SK-N-SH treated with all-trans-retinoic acid at 6 μM for 48 hours (cell line): ENCODE measurements at regions not wholly inside any gene's neighbourhood (a gene's known extent, or its start where the extent isn't known, plus 50 kb on each side); places are given as distances from the start of the nearest gene placed in this dataset.
"Not testable (repeated sequence)": the region's sequence is repeated elsewhere in the genome, so short reads cannot be mapped to it uniquely, and the experiment has no call there.

ENCODE experiments used
- ATAC-seq: fragments of 200-7000 bp; cut with Tn5 transposase; 3 replicates; pipeline ENCODE4 v1.9.1; 2020; ENCODE audit warnings: mild to moderate bottlenecking, moderate library complexity
- ARNTL ChIP-seq: fragments of 450-650 bp; formaldehyde crosslinking; IDR thresholded peaks from 2 replicates; pipeline ENCODE4 v1.5.0; 2020; ENCODE audit warnings: low read depth, mild to moderate bottlenecking, moderate library complexity, borderline replicate concordance
- CSDC2 ChIP-seq: fragments of 250-450 bp; sonication (Bioruptor Pico); IDR thresholded peaks from 2 replicates; pipeline ENCODE4 v1.5.0; 2020; ENCODE audit warnings: mild to moderate bottlenecking, moderate library complexity
- ESRRG ChIP-seq: fragments of 250-450 bp; sonication (Bioruptor Pico); IDR thresholded peaks from 2 replicates; pipeline ENCODE4 v1.6.1; 2021; ENCODE audit warnings: mild to moderate bottlenecking
- ISL1 ChIP-seq: fragments of 250-450 bp; sonication (Bioruptor Pico); IDR thresholded peaks from 2 replicates; pipeline ENCODE4 v2.1.2; 2022; ENCODE audit warnings: mild to moderate bottlenecking, moderate library complexity
- PPARA ChIP-seq: fragments of 250-450 bp; sonication (Bioruptor Pico); IDR thresholded peaks from 2 replicates; pipeline ENCODE4 v1.5.0; 2020; ENCODE audit warnings: mild to moderate bottlenecking, borderline replicate concordance
- RARB ChIP-seq: fragments of 250-450 bp; sonication (Bioruptor Pico); IDR thresholded peaks from 2 replicates; pipeline ENCODE4 v1.8.0; 2021; ENCODE audit warnings: mild to moderate bottlenecking, moderate library complexity
- SNAI2 ChIP-seq: fragments of 250-450 bp; sonication (Bioruptor Pico); IDR thresholded peaks from 2 replicates; pipeline ENCODE4 v1.5.0; 2020; ENCODE audit warnings: mild to moderate bottlenecking, moderate library complexity
- TCF4 ChIP-seq: fragments of 250-450 bp; sonication (Bioruptor Pico); IDR thresholded peaks from 2 replicates; pipeline ENCODE4 v1.8.0; 2021; ENCODE audit warnings: mild to moderate bottlenecking, moderate library complexity, borderline replicate concordance
- TOX ChIP-seq: fragments of 250-450 bp; sonication (Bioruptor Pico); IDR thresholded peaks from 2 replicates; pipeline ENCODE4 v1.8.0; 2021; ENCODE audit warnings: mild to moderate bottlenecking, moderate library complexity, borderline replicate concordance
- ZFP3 ChIP-seq: fragments of 250-450 bp; sonication (Bioruptor Pico); IDR thresholded peaks from 2 replicates; pipeline ENCODE4 v1.5.0; 2020; ENCODE audit warnings: mild to moderate bottlenecking, moderate library complexity
- ZNF565 ChIP-seq: fragments of 450-650 bp; formaldehyde crosslinking; conservative IDR thresholded peaks from 2 replicates; pipeline ENCODE4 v1.5.0; 2020; ENCODE audit warnings: low read depth, mild to moderate bottlenecking, moderate library complexity
- ZNF8 ChIP-seq: fragments of 450-650 bp; formaldehyde crosslinking; IDR thresholded peaks from 2 replicates; pipeline ENCODE4 v1.5.0; 2020; ENCODE audit warnings: mild to moderate bottlenecking, moderate library complexity
- TF ChIP-seq, protein P1 (sequence below): fragments of 250-450 bp; sonication (Bioruptor Pico); IDR thresholded peaks from 2 replicates; pipeline ENCODE4 v1.5.0; 2020; ENCODE audit warnings: mild to moderate bottlenecking, moderate library complexity
- TF ChIP-seq, protein P2 (sequence below): fragments of 250-450 bp; sonication (Bioruptor Pico); IDR thresholded peaks from 2 replicates; pipeline ENCODE4 v1.5.1; 2021; ENCODE audit warnings: mild to moderate bottlenecking, moderate library complexity
- TF ChIP-seq, protein P3 (sequence below): fragments of 250-450 bp; sonication (Bioruptor Pico); IDR thresholded peaks from 2 replicates; pipeline ENCODE4 v1.8.0; 2021; ENCODE audit warnings: low read depth, mild to moderate bottlenecking, moderate library complexity, borderline replicate concordance
- TF ChIP-seq, protein P4 (sequence below): fragments of 250-450 bp; sonication (Bioruptor Pico); IDR thresholded peaks from 2 replicates; pipeline ENCODE4 v1.8.0; 2020; ENCODE audit warnings: mild to moderate bottlenecking, moderate library complexity, borderline replicate concordance

DNA sequence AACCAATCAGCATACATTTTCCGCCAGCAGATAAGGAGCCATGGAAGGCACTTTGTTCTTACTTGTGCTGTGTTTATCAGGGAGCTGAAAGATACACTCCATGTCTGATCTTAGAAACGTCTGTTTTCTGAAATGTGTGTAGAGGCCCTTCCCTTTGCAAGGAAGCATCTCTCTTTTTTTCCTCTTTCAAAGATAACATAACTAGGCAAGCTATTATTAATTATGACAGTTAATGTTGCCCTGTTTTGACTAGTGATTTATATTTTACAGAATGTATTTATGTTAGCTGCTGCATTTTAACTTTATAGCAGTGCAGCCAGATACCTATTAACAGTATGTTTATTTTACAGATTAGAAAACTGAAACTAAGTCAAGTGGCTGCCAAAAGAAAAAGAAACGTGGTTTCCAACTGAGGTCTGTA is 683.2 kb upstream of the IGFBP3 start:
- TF ChIP-seq, protein P1, sequence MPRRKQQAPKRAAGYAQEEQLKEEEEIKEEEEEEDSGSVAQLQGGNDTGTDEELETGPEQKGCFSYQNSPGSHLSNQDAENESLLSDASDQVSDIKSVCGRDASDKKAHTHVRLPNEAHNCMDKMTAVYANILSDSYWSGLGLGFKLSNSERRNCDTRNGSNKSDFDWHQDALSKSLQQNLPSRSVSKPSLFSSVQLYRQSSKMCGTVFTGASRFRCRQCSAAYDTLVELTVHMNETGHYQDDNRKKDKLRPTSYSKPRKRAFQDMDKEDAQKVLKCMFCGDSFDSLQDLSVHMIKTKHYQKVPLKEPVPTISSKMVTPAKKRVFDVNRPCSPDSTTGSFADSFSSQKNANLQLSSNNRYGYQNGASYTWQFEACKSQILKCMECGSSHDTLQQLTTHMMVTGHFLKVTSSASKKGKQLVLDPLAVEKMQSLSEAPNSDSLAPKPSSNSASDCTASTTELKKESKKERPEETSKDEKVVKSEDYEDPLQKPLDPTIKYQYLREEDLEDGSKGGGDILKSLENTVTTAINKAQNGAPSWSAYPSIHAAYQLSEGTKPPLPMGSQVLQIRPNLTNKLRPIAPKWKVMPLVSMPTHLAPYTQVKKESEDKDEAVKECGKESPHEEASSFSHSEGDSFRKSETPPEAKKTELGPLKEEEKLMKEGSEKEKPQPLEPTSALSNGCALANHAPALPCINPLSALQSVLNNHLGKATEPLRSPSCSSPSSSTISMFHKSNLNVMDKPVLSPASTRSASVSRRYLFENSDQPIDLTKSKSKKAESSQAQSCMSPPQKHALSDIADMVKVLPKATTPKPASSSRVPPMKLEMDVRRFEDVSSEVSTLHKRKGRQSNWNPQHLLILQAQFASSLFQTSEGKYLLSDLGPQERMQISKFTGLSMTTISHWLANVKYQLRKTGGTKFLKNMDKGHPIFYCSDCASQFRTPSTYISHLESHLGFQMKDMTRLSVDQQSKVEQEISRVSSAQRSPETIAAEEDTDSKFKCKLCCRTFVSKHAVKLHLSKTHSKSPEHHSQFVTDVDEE (CRISPR knock-in tag), result peak; percentile 88
- peak; percentile 42; the same call in 1 of the 2 replicates for TF ChIP-seq TOX (CRISPR knock-in tag)
- TF ChIP-seq ISL1 (CRISPR knock-in tag), result peak; percentile 95
- 0 out of 2 replicates have a peak, but pooled peaks have one; percentile 27 for TF ChIP-seq TCF4 (CRISPR knock-in tag)
- TF ChIP-seq ZNF8 (CRISPR knock-in tag), result no peak
- peak; percentile 54; the same call in 2 of the 3 replicates for ATAC-seq

DNA sequence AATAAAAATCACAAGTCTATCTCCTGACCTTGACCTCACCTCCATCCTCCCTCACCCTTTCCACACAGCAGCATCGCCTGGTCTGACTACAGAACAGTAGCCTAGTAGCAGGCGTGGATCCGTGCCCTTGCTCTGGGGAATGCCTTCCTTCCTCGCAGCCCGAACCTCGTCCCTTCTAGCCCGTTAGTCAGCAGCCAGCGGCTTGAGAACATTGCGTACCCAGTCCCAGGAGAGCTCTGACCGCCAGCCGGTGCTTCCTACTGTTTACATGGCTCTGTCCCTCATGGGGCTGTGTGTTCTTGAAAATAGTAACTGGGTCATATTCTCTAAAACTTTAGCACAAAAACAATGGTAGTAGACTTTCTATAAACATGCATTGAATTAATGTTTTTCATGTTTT is 682.7 kb upstream of the IGFBP3 start:
- ATAC-seq, result no peak; the same call in 2 of the 3 replicates
- TF ChIP-seq RARB (CRISPR knock-in tag) (no peak), ZFP3 (no peak), CSDC2 (CRISPR knock-in tag) (no peak), ZNF565 (no peak), PPARA (no peak)
- TF ChIP-seq, protein P2, sequence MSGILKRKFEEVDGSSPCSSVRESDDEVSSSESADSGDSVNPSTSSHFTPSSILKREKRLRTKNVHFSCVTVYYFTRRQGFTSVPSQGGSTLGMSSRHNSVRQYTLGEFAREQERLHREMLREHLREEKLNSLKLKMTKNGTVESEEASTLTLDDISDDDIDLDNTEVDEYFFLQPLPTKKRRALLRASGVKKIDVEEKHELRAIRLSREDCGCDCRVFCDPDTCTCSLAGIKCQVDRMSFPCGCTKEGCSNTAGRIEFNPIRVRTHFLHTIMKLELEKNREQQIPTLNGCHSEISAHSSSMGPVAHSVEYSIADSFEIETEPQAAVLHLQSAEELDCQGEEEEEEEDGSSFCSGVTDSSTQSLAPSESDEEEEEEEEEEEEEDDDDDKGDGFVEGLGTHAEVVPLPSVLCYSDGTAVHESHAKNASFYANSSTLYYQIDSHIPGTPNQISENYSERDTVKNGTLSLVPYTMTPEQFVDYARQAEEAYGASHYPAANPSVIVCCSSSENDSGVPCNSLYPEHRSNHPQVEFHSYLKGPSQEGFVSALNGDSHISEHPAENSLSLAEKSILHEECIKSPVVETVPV (CRISPR knock-in tag), result no peak

DNA sequence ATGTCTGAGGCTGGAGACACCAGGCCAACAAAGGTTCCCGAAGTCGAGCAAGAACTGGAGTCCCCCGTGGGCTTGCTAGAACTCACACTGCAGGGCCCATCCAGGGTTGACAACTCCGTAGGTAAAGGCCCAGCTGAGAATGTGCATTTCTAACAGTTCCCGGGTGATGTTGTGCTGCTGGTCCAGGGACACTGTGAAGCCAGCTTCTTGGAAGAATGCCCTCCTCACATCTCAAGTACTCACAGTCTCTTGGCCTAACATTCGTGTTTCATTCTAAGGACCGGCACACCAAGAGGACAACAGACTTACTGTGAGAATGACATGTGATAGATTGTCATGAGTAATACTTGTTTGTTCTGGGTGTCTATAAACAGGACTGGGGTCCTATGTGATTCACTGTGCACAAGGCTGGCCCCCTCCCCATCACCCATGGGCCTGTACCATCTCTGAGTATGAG is 682.3 kb upstream of the IGFBP3 start:
- ATAC-seq, result no peak
- TF ChIP-seq, protein P2 (CRISPR knock-in tag), result no peak
- no peak for TF ChIP-seq RARB (CRISPR knock-in tag)

DNA sequence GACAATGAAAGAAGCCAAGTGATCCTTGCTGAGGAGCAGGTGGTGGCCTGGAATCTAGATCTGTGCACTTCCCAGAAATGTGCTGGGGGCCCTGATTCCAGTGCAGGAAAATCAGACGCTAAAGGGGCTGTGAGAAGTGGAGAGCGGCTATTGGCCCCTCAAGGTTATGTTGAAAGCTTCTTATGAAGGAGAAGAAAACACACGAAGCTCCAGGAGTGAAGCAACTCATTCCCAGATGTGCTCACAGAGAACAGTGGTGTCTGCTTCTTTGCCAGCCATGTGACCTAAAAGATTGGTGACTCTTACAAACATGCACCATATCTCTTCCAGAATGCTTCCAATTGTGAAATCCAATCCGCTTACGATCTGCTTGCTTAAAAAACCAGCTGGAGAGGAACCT is 679.3 kb upstream of the IGFBP3 start:
- TF ChIP-seq PPARA (no peak), TOX (CRISPR knock-in tag) (no peak), SNAI2 (CRISPR knock-in tag) (no peak), ESRRG (CRISPR knock-in tag) (no peak), TCF4 (CRISPR knock-in tag) (no peak), CSDC2 (CRISPR knock-in tag) (no peak), ARNTL (CRISPR knock-in tag) (no peak), ZNF8 (CRISPR knock-in tag) (no peak)
- TF ChIP-seq, protein P3, sequence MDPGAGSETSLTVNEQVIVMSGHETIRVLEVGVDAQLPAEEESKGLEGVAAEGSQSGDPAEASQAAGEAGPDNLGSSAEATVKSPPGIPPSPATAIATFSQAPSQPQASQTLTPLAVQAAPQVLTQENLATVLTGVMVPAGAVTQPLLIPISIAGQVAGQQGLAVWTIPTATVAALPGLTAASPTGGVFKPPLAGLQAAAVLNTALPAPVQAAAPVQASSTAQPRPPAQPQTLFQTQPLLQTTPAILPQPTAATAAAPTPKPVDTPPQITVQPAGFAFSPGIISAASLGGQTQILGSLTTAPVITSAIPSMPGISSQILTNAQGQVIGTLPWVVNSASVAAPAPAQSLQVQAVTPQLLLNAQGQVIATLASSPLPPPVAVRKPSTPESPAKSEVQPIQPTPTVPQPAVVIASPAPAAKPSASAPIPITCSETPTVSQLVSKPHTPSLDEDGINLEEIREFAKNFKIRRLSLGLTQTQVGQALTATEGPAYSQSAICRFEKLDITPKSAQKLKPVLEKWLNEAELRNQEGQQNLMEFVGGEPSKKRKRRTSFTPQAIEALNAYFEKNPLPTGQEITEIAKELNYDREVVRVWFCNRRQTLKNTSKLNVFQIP (CRISPR knock-in tag), result no peak
- TF ChIP-seq, protein P4, sequence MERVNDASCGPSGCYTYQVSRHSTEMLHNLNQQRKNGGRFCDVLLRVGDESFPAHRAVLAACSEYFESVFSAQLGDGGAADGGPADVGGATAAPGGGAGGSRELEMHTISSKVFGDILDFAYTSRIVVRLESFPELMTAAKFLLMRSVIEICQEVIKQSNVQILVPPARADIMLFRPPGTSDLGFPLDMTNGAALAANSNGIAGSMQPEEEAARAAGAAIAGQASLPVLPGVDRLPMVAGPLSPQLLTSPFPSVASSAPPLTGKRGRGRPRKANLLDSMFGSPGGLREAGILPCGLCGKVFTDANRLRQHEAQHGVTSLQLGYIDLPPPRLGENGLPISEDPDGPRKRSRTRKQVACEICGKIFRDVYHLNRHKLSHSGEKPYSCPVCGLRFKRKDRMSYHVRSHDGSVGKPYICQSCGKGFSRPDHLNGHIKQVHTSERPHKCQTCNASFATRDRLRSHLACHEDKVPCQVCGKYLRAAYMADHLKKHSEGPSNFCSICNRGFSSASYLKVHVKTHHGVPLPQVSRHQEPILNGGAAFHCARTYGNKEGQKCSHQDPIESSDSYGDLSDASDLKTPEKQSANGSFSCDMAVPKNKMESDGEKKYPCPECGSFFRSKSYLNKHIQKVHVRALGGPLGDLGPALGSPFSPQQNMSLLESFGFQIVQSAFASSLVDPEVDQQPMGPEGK (CRISPR knock-in tag), result no peak
- TF ChIP-seq, protein P1 (CRISPR knock-in tag), result no peak
- ATAC-seq, result no peak

DNA sequence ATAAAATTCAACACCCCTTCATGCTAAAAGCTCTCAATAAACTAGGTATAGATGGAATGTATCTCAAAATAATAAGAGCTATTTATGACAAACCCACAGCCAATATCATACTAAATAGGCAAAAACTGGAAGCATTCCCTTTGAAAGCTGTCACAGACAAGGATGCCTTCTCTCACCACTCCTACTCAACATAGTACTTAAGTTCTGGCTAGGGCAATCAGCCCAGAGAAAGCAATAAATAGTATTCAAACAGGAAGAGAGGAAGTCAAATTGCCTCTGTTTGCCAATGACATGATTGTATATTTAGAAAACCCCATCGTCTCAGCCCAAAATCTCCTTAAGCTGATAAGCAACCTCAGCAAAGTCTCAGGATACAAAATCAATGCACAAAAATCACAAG is 673.8 kb upstream of the IGFBP3 start:
- not testable (repeated sequence) for ATAC-seq

DNA sequence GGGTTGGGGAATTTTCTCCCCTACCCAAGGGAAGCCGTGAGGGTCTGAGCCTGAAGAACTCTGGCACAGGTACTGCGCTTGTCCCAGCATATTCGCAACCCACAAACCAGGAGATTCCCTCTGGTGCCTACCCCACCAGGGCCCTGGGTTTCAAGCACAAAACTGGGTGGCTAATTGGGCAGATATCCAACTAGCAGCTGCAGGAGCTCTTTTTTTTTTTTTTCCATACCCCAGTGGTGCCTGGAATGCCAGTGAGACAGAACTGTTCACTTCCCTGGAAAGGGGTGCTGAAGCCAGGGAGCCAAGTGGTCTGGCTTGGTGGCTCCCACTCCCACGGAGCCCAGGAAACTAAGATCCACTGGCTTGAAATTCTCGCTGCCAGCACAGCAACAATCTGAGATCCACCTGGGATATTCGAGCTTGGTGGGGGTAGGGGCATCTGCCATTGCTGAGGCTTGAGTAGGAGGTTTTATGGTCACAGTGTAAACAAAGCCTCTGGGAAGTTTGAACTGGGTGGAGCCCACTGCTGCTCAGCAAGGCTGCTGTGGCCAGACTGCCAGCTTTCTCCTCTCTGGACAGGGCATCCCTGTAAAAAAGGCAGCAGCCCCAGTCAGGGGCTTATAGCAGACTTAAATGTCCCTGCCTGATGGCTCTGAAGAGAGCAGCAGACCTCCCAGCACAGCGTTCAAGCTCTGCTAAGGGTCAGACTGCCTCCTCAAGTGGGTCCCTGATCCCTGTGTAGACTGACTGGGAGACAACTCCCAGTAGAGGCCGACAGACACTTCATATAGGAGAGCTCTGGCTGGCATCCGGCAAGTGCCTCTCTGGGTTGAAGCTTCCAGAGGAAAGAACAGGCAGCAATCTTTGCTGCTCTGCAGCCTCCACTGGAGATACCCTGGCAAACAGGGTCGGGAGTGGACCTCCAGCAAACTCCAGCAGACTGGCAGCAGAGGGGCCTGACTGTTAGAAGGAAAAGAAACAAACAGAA is 670.1 kb upstream of the IGFBP3 start:
- not testable (repeated sequence) for ATAC-seq
